ENCODE measurements at regions not wholly inside any gene's neighbourhood (a gene's known extent, or its start where the extent isn't known, plus 50 kb on each side); places are given as distances from the start of the nearest gene placed in this dataset.

DNA sequence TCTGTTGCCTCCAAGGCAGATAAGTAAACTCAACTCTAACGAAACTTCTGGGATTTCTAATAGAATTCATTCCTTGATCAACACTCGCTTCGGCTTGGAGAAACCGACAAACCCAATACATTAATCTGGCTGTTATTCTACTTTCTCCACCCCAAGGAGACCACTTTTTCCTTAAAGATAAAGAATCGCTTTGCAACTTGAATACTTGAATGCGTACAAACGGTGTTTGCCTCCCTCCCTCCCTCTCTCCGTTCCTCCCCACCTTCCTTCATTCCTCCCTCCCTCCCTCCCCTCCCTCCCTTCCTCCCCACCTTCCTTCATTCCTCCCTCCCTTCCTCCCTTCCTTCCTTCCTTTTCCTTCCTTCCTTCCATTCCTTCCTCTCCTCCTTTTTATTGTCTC, 432.6 kb downstream of the HAPSTR1 start:
- H4K20me1 ChIP-seq (ENCODE audit: control insufficient read depth, extremely low read depth, insufficient read depth, low read length), result no peaks in the 10 kb centered on the region
- no peaks in the 10 kb centered on the region for H3K27me3 ChIP-seq (ENCODE audit: control insufficient read depth, insufficient read depth, low read length)
- H3K27ac ChIP-seq (ENCODE audit: insufficient read depth, low read length), result no peak overlapping the region
- H3K4me3 ChIP-seq (replicated peaks in 1 of 4; ENCODE audit: control extremely low read depth in 1 of 4, insufficient read depth in 1 of 4, low read depth in 3 of 4, low read length in 4 of 4), result no peak overlapping the region
- TF ChIP-seq, protein P1, sequence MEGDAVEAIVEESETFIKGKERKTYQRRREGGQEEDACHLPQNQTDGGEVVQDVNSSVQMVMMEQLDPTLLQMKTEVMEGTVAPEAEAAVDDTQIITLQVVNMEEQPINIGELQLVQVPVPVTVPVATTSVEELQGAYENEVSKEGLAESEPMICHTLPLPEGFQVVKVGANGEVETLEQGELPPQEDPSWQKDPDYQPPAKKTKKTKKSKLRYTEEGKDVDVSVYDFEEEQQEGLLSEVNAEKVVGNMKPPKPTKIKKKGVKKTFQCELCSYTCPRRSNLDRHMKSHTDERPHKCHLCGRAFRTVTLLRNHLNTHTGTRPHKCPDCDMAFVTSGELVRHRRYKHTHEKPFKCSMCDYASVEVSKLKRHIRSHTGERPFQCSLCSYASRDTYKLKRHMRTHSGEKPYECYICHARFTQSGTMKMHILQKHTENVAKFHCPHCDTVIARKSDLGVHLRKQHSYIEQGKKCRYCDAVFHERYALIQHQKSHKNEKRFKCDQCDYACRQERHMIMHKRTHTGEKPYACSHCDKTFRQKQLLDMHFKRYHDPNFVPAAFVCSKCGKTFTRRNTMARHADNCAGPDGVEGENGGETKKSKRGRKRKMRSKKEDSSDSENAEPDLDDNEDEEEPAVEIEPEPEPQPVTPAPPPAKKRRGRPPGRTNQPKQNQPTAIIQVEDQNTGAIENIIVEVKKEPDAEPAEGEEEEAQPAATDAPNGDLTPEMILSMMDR (conservative IDR thresholded peaks at IDR 0.05 in 1 of 2, IDR thresholded peaks at IDR 0.05 in 1 of 2; ENCODE audit: low read depth in 1 of 2, low read length in 2 of 2), result no peak
- no peak for TF ChIP-seq EZH2 (IDR thresholded peaks at IDR 0.05; ENCODE audit: low read length, missing control alignments)
- H3K4me1 ChIP-seq (ENCODE audit: control insufficient read depth, extremely low read depth, insufficient read depth, low read length), result no peaks in the 10 kb centered on the region
- no peak overlapping the region for H3K9ac ChIP-seq (ENCODE audit: insufficient read depth, low read length)
- no peak overlapping the region for H3K4me2 ChIP-seq (ENCODE audit: extremely low read depth, insufficient read depth, low read length)
- H3K9me3 ChIP-seq (ENCODE audit: control insufficient read depth, insufficient read depth, low read depth, low read length), result no peaks in the 10 kb centered on the region
- no peak for DNase-seq (ENCODE audit: low read depth in 2 of 2)
- H2AFZ ChIP-seq (ENCODE audit: low read length), result no peak overlapping the region
- H3K79me2 ChIP-seq (ENCODE audit: control insufficient read depth, insufficient read depth, low read length), result no peaks in the 10 kb centered on the region
- no peaks in the 10 kb centered on the region for H3K36me3 ChIP-seq (ENCODE audit: control insufficient read depth, insufficient read depth, low read length)

- Histone ChIP-seq H3K9me3 (ENCODE audit: control insufficient read depth, insufficient read depth, low read depth, low read length) (no peaks in the 10 kb centered on the region), H3K9ac (ENCODE audit: insufficient read depth, low read length) (no peak overlapping the region), H3K79me2 (ENCODE audit: control insufficient read depth, insufficient read depth, low read length) (no peaks in the 10 kb centered on the region), H3K36me3 (ENCODE audit: control insufficient read depth, insufficient read depth, low read length) (no peaks in the 10 kb centered on the region), H3K4me3 (replicated peaks in 1 of 4; ENCODE audit: control extremely low read depth in 1 of 4, insufficient read depth in 1 of 4, low read depth in 3 of 4, low read length in 4 of 4) (no peak overlapping the region), H4K20me1 (ENCODE audit: control insufficient read depth, extremely low read depth, insufficient read depth, low read length) (no peaks in the 10 kb centered on the region), H3K27me3 (ENCODE audit: control insufficient read depth, insufficient read depth, low read length) (no peaks in the 10 kb centered on the region), H3K27ac (ENCODE audit: insufficient read depth, low read length) (no peak overlapping the region), H2AFZ (ENCODE audit: low read length) (no peak overlapping the region), H3K4me2 (ENCODE audit: extremely low read depth, insufficient read depth, low read length) (no peak overlapping the region), H3K4me1 (ENCODE audit: control insufficient read depth, extremely low read depth, insufficient read depth, low read length) (no peaks in the 10 kb centered on the region)
- DNase-seq (ENCODE audit: low read depth in 2 of 2), result no peak
- TF ChIP-seq, protein P1 (conservative IDR thresholded peaks at IDR 0.05 in 1 of 2, IDR thresholded peaks at IDR 0.05 in 1 of 2; ENCODE audit: low read depth in 1 of 2, low read length in 2 of 2), result no peak
Measured at GRCh38 chr16:9525037-9525436, 433.6 kb downstream of the HAPSTR1 start.

DNA sequence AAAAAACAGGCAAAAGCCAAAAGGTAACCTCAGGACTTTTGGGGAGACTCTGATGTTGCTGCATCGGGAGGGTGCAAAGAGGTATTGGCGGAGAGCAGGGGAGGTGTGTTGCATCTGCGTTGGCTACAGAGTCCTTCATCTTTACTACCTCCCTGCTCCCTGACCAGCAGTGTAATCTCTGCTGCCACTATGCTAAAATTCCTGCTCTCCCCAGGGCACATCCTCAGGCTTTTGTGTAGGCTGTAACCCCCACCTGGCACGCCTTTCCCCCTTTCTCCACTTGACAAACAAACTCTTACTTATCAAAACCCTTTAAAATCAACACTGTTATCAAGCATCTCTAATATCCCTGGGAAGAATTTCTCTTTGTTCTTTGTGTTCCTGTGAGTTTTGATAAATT, 435.3 kb downstream of the HAPSTR1 start:
- H3K9ac ChIP-seq (ENCODE audit: insufficient read depth, low read length), result no peak overlapping the region
- no peak for DNase-seq (ENCODE audit: low read depth in 2 of 2)
- no peak overlapping the region for H3K4me2 ChIP-seq (ENCODE audit: extremely low read depth, insufficient read depth, low read length)
- no peaks in the 10 kb centered on the region for H3K4me1 ChIP-seq (ENCODE audit: control insufficient read depth, extremely low read depth, insufficient read depth, low read length)
- H3K27ac ChIP-seq (ENCODE audit: insufficient read depth, low read length), result no peak overlapping the region
- H3K4me3 ChIP-seq (replicated peaks in 1 of 4; ENCODE audit: control extremely low read depth in 1 of 4, insufficient read depth in 1 of 4, low read depth in 3 of 4, low read length in 4 of 4), result no peak overlapping the region
- H3K27me3 ChIP-seq (ENCODE audit: control insufficient read depth, insufficient read depth, low read length), result no peaks in the 10 kb centered on the region
- H3K36me3 ChIP-seq (ENCODE audit: control insufficient read depth, insufficient read depth, low read length), result no peaks in the 10 kb centered on the region
- no peaks in the 10 kb centered on the region for H3K79me2 ChIP-seq (ENCODE audit: control insufficient read depth, insufficient read depth, low read length)
- no peaks in the 10 kb centered on the region for H4K20me1 ChIP-seq (ENCODE audit: control insufficient read depth, extremely low read depth, insufficient read depth, low read length)
- no peak for TF ChIP-seq EZH2 (IDR thresholded peaks at IDR 0.05; ENCODE audit: low read length, missing control alignments)
- TF ChIP-seq, protein P1 (conservative IDR thresholded peaks at IDR 0.05 in 1 of 2, IDR thresholded peaks at IDR 0.05 in 1 of 2; ENCODE audit: low read depth in 1 of 2, low read length in 2 of 2), result no peak
- H3K9me3 ChIP-seq (ENCODE audit: control insufficient read depth, insufficient read depth, low read depth, low read length), result no peaks in the 10 kb centered on the region
- no peak overlapping the region for H2AFZ ChIP-seq (ENCODE audit: low read length)

Measured in fibroblast of lung (primary cell).